PC-9 (cell line): ENCODE measurements at regions not wholly inside any gene's neighbourhood (a gene's known extent, or its start where the extent isn't known, plus 50 kb on each side); places are given as distances from the start of the nearest gene placed in this dataset.

Experiments used
- BruUV-seq: library from RNA; stranded (reverse); fragments of 400-500 nt; replicated peaks from 2 replicates; lab custom pipeline; 2021; lab: Mats Ljungman, UMichigan
- CTCF ChIA-PET: fragments of 300-600 bp; sonication (Branson Sonifier 250); formaldehyde crosslinking; loops from one replicate; lab custom pipeline; 2022; ENCODE audit warnings: antibody characterized with exemption; lab: Charles Lee
- POLR2A ChIA-PET: fragments of 300-600 bp; sonication (Branson Sonifier 250); formaldehyde crosslinking; loops from one replicate; lab custom pipeline; 2022; ENCODE audit warnings: antibody characterized with exemption; ENCODE audit not compliant: unreplicated experiment; lab: Charles Lee
- DNase-seq, 2 experiments: peaks; one replicate each; pipeline versions ENCODE4 v3.0.0 to v3.0.0-alpha.2; 2015 to 2022; ENCODE audit warnings: mixed read lengths in 1 of 2
- H2AFZ ChIP-seq: fragments of 200-600 bp; sonication (generic); 2 replicates; pipeline ENCODE4 v1.8.1; 2017; ENCODE audit warnings: antibody characterized with exemption
- H3F3A ChIP-seq: fragments of 200-600 bp; sonication (generic); 2 replicates; pipeline ENCODE4 v1.8.1; 2017; ENCODE audit warnings: antibody characterized with exemption, mild to moderate bottlenecking, low read depth; ENCODE audit not compliant: insufficient read depth
- H3K27ac ChIP-seq: fragments of 200-600 bp; sonication (generic); 2 replicates; pipeline ENCODE4 v1.6.1; 2016; ENCODE audit warnings: mixed run types
- H3K27me3 ChIP-seq: fragments of 200-600 bp; sonication (generic); 2 replicates; pipeline ENCODE4 v1.6.1; 2016; ENCODE audit warnings: low read depth, mixed run types; ENCODE audit not compliant: insufficient read depth
- H3K36me3 ChIP-seq: fragments of 200-600 bp; sonication (generic); 2 replicates; pipeline ENCODE4 v1.6.1; 2016; ENCODE audit warnings: low read depth, mixed run types
- H3K4me1 ChIP-seq: fragments of 200-600 bp; sonication (generic); replicated peaks from 2 replicates; pipeline ENCODE4 v1.6.1; 2016; ENCODE audit warnings: mixed run types; ENCODE audit not compliant: insufficient read depth
- H3K4me2 ChIP-seq: fragments of 200-600 bp; sonication (generic); 2 replicates; pipeline ENCODE4 v1.6.1; 2017; ENCODE audit warnings: mixed run types
- H3K4me3 ChIP-seq: fragments of 200-600 bp; sonication (generic); 2 replicates; pipeline ENCODE4 v1.6.1; 2016; ENCODE audit warnings: mixed run types
- H3K79me2 ChIP-seq: fragments of 200-600 bp; sonication (generic); 2 replicates; pipeline ENCODE4 v1.6.1; 2017; ENCODE audit warnings: low read depth, mixed run types
- H3K9me2 ChIP-seq: fragments of 200-600 bp; sonication (generic); 2 replicates; pipeline ENCODE4 v1.8.1; 2017; ENCODE audit warnings: mild to moderate bottlenecking; ENCODE audit not compliant: insufficient read depth
- H3K9me3 ChIP-seq: fragments of 200-600 bp; sonication (generic); 2 replicates; pipeline ENCODE4 v1.8.1; 2016; ENCODE audit warnings: low read depth; ENCODE audit not compliant: insufficient read depth
- H4K20me1 ChIP-seq: fragments of 200-600 bp; sonication (generic); 2 replicates; pipeline ENCODE4 v1.8.1; 2017; ENCODE audit not compliant: insufficient read depth
- CTCF ChIP-seq: fragments of 200-600 bp; sonication (generic); conservative IDR thresholded peaks from 2 replicates; pipeline ENCODE4 v1.6.1; 2017; ENCODE audit warnings: mixed run types, antibody characterized with exemption, mild to moderate bottlenecking, moderate library complexity
- EZH2 ChIP-seq: fragments of 200-600 bp; sonication (generic); IDR thresholded peaks from 2 replicates; pipeline ENCODE4 v1.8.0; 2017; ENCODE audit warnings: antibody characterized with exemption, low read depth
- intact Hi-C: fragments of 100-400 bp; cut with micrococcal nuclease; formaldehyde crosslinking; loops from one replicate; pipeline ENCODE4 v1.10.0; 2022; ENCODE audit not compliant: unreplicated experiment

DNA sequence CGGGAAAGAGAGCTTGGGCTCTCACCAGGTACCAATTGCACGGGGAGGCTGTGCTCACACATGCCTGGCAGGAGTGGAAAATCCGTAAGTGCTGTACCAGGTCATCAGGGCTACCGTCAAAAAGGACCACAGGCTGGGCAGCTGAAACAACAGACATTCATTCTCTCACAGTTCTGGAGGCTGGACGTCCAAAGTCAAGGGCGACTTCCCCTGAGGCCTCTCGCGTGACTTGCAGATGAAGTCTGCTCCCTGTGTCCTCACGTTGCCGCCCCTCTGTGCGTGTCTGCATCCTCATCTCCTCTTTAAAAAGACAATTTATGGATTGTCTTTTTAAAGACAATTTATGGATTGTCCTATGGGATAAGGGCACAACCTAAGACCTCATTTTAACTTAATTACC, 73.8 kb upstream of the FZD10 start:
- H3K27ac ChIP-seq: no peak overlapping the region
- ChIA-PET POLR2A (interaction anchor here (0.6 kb wide), 1 partner anchor 1254 kb away, joined by 3 read pairs; no protein-coding TSS in a partner anchor), CTCF (no interaction called here)
- no peaks in the 10 kb centered on the region for H3K4me1 ChIP-seq
- intact Hi-C loops: no loop called here
- H3K9me3 ChIP-seq: no peaks in the 10 kb centered on the region
- peaks cover 55% of the 10 kb centered on the region for H3K27me3 ChIP-seq
- H3K79me2 ChIP-seq: no peaks in the 10 kb centered on the region
- H3K4me3 ChIP-seq: no peak overlapping the region
- H2AFZ ChIP-seq: no peak overlapping the region
- no peaks in the 10 kb centered on the region for H4K20me1 ChIP-seq
- TF ChIP-seq EZH2 (no peak), CTCF (no peak)
- no TSS peak for BruUV-seq
- DNase-seq: no peak
- no peaks in the 10 kb centered on the region for H3K36me3 ChIP-seq
- H3K4me2 ChIP-seq: no peak overlapping the region
- H3F3A ChIP-seq: no peaks in the 10 kb centered on the region
- H3K9me2 ChIP-seq: no peaks in the 10 kb centered on the region

- DNase-seq: no peak
- H3K4me2 ChIP-seq: no peak overlapping the region
- ChIA-PET CTCF (no interaction called here), POLR2A (no interaction called here)
- H3K9me3 ChIP-seq: no peaks in the 10 kb centered on the region
- intact Hi-C loops: no loop called here
- no peaks in the 10 kb centered on the region for H3K4me1 ChIP-seq
- no peak overlapping the region for H3K4me3 ChIP-seq
- H3K27ac ChIP-seq: no peak overlapping the region
- no peaks in the 10 kb centered on the region for H3F3A ChIP-seq
- H3K36me3 ChIP-seq: no peaks in the 10 kb centered on the region
- no peaks in the 10 kb centered on the region for H3K79me2 ChIP-seq
- no peak overlapping the region for H2AFZ ChIP-seq
- H4K20me1 ChIP-seq: no peaks in the 10 kb centered on the region
- peaks cover 51% of the 10 kb centered on the region for H3K27me3 ChIP-seq
- TF ChIP-seq CTCF (no peak), EZH2 (no peak)
- H3K9me2 ChIP-seq: no peaks in the 10 kb centered on the region
- no TSS peak for BruUV-seq
Measured at GRCh38 chr12:130090542-130090941, 71.7 kb upstream of the FZD10 start.

GRCh38 chr12:130093380-130093779, 68.9 kb upstream of the FZD10 start:
- H3K4me1 ChIP-seq: no peaks in the 10 kb centered on the region
- H3K9me2 ChIP-seq: no peaks in the 10 kb centered on the region
- ChIA-PET CTCF (no interaction called here), POLR2A (no interaction called here)
- peaks cover 51% of the 10 kb centered on the region; the same call in 1 of the 2 replicates for H3K27me3 ChIP-seq
- H3K9me3 ChIP-seq: no peaks in the 10 kb centered on the region
- no peak overlapping the region for H3K27ac ChIP-seq
- no peak overlapping the region for H3K4me3 ChIP-seq
- no peak overlapping the region for H3K4me2 ChIP-seq
- no peak overlapping the region for H2AFZ ChIP-seq
- intact Hi-C loops: no loop called here
- no peaks in the 10 kb centered on the region for H3K36me3 ChIP-seq
- no peaks in the 10 kb centered on the region for H3F3A ChIP-seq
- no peaks in the 10 kb centered on the region for H4K20me1 ChIP-seq
- TF ChIP-seq EZH2 (no peak), CTCF (no peak)
- DNase-seq: no peak
- no peaks in the 10 kb centered on the region for H3K79me2 ChIP-seq
- BruUV-seq: no TSS peak
